ENCODE measurements at regions not wholly inside any gene's neighbourhood (a gene's known extent, or its start where the extent isn't known, plus 50 kb on each side); places are given as distances from the start of the nearest gene placed in this dataset.
"Not testable (repeated sequence)": the region's sequence is repeated elsewhere in the genome, so short reads cannot be mapped to it uniquely, and the experiment has no call there.

DNA sequence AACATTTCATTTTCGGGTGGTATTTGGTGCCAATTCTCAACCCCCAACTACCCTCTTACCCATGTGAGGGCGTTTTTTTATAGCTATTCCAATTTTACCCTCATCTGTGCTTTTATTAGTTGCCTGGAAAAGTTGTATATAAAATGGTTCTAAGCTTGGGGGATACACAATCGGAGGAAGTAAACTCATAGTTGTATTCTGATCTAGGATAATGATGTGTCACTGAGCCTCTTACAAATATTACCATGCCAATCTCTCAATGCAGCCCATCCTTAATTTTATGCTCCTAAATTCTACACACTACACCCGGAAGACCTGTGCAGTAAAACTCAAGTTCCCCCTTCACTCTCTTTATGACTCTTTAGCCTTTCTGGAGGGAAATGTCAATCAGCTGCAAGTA lies 1206.5 kb upstream of the FLRT2 start:
- H3K9ac ChIP-seq = no peak overlapping the region
- H4K20me1 ChIP-seq (ENCODE audit: insufficient read depth) = no peaks in the 10 kb centered on the region
- H2AFZ ChIP-seq (ENCODE audit: low read depth) = no peak overlapping the region
- no peak overlapping the region for H3K27ac ChIP-seq
- no peaks in the 10 kb centered on the region for H3K36me3 ChIP-seq (ENCODE audit: insufficient read depth)
- TF ChIP-seq, protein P1, sequence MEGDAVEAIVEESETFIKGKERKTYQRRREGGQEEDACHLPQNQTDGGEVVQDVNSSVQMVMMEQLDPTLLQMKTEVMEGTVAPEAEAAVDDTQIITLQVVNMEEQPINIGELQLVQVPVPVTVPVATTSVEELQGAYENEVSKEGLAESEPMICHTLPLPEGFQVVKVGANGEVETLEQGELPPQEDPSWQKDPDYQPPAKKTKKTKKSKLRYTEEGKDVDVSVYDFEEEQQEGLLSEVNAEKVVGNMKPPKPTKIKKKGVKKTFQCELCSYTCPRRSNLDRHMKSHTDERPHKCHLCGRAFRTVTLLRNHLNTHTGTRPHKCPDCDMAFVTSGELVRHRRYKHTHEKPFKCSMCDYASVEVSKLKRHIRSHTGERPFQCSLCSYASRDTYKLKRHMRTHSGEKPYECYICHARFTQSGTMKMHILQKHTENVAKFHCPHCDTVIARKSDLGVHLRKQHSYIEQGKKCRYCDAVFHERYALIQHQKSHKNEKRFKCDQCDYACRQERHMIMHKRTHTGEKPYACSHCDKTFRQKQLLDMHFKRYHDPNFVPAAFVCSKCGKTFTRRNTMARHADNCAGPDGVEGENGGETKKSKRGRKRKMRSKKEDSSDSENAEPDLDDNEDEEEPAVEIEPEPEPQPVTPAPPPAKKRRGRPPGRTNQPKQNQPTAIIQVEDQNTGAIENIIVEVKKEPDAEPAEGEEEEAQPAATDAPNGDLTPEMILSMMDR (conservative IDR thresholded peaks at IDR 0.05; ENCODE audit: low read depth, low read length) = no peak
- H3K27me3 ChIP-seq (ENCODE audit: insufficient read depth, low read depth) = no peaks in the 10 kb centered on the region
- no peak overlapping the region for H3K4me3 ChIP-seq (IDR thresholded peaks at IDR 0.05; ENCODE audit: insufficient read depth, low read depth, low read length)
- no peaks in the 10 kb centered on the region for H3K4me1 ChIP-seq (ENCODE audit: low read depth, poor library complexity, severe bottlenecking)
- no peak overlapping the region for H3K4me2 ChIP-seq
- no peaks in the 10 kb centered on the region for H3K79me2 ChIP-seq (ENCODE audit: insufficient read depth, low read depth)

DNA sequence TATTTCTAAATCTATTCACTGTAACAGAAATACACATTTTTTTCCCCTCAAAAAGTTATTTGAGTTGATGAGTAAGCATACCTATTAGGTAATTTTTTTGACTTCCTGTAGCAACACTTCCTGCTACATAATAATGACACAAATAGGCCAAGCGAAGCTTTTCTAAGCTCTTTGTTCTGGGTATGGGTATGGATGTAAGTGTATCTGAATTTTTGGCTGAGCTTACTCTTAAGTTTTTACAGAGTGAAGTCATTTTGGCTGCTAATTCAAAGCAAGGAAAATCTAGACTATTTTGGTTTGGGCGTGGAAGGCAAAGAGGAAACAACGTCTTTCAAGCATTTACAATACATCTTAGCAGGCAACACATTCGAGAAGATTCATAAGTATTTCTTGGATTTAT lies 1206.0 kb upstream of the FLRT2 start:
- Histone ChIP-seq H3K4me2 (no peak overlapping the region), H4K20me1 (ENCODE audit: insufficient read depth) (no peaks in the 10 kb centered on the region), H3K4me1 (ENCODE audit: low read depth, poor library complexity, severe bottlenecking) (no peaks in the 10 kb centered on the region), H3K79me2 (ENCODE audit: insufficient read depth, low read depth) (no peaks in the 10 kb centered on the region), H3K4me3 (IDR thresholded peaks at IDR 0.05; ENCODE audit: insufficient read depth, low read depth, low read length) (no peak overlapping the region), H3K27me3 (ENCODE audit: insufficient read depth, low read depth) (no peaks in the 10 kb centered on the region), H3K9ac (no peak overlapping the region), H3K27ac (no peak overlapping the region), H2AFZ (ENCODE audit: low read depth) (no peak overlapping the region), H3K36me3 (ENCODE audit: insufficient read depth) (no peaks in the 10 kb centered on the region)
- TF ChIP-seq, protein P1 (conservative IDR thresholded peaks at IDR 0.05; ENCODE audit: low read depth, low read length) = no peak

DNA sequence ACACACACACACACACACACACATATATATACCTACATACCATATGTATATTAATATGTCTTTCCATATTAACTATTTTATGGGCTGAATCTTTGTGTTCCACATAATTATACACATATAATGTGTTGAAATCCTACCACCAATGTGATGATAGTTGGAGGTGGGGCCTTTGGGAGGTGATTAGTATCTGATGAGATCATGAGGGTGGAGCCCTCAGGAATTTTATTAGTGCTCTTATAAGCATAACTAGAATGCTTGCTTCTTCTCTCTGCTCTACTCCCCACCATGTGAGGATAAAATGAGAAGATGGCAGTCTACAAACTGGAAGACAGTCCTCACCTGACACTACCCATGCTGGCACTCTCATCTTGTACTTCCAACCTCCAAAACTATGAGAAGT lies 1193.5 kb upstream of the FLRT2 start:
- H3K4me2 ChIP-seq = no peak overlapping the region
- no peak overlapping the region for H3K4me3 ChIP-seq (IDR thresholded peaks at IDR 0.05; ENCODE audit: insufficient read depth, low read depth, low read length)
- H4K20me1 ChIP-seq (ENCODE audit: insufficient read depth) = no peaks in the 10 kb centered on the region
- H3K4me1 ChIP-seq (ENCODE audit: low read depth, poor library complexity, severe bottlenecking) = no peaks in the 10 kb centered on the region
- H3K27ac ChIP-seq = no peak overlapping the region
- H3K9ac ChIP-seq = no peak overlapping the region
- TF ChIP-seq, protein P1 (conservative IDR thresholded peaks at IDR 0.05; ENCODE audit: low read depth, low read length) = no peak
- no peaks in the 10 kb centered on the region for H3K27me3 ChIP-seq (ENCODE audit: insufficient read depth, low read depth)
- no peaks in the 10 kb centered on the region for H3K36me3 ChIP-seq (ENCODE audit: insufficient read depth)
- H2AFZ ChIP-seq (ENCODE audit: low read depth) = no peak overlapping the region
- H3K79me2 ChIP-seq (ENCODE audit: insufficient read depth, low read depth) = no peaks in the 10 kb centered on the region

DNA sequence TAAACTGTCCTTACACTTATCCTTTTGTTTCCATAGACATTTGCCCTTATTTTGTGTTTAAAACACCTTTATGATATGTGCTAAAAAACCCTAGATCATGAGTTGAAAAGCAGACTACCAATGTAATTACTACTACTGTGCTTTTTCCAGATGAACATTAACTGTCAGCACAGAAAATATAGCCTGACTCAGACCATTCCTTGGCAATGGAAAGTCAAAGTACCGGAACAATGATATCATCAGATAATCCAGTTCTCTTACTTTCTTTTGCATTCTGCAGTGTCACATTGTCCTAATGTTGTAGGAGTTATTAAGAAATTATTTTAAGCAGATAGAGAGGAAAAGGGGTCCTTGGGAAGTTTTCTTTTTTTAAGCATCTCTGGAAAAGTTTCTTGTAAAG lies 1189.0 kb upstream of the FLRT2 start:
- Histone ChIP-seq H2AFZ (ENCODE audit: low read depth) (no peak overlapping the region), H3K9ac (no peak overlapping the region), H3K36me3 (ENCODE audit: insufficient read depth) (no peaks in the 10 kb centered on the region), H3K27ac (no peak overlapping the region), H3K27me3 (ENCODE audit: insufficient read depth, low read depth) (no peaks in the 10 kb centered on the region), H3K4me1 (ENCODE audit: low read depth, poor library complexity, severe bottlenecking) (no peaks in the 10 kb centered on the region), H4K20me1 (ENCODE audit: insufficient read depth) (no peaks in the 10 kb centered on the region), H3K79me2 (ENCODE audit: insufficient read depth, low read depth) (no peaks in the 10 kb centered on the region), H3K4me3 (IDR thresholded peaks at IDR 0.05; ENCODE audit: insufficient read depth, low read depth, low read length) (no peak overlapping the region), H3K4me2 (no peak overlapping the region)
- TF ChIP-seq, protein P1 (conservative IDR thresholded peaks at IDR 0.05; ENCODE audit: low read depth, low read length) = no peak

DNA sequence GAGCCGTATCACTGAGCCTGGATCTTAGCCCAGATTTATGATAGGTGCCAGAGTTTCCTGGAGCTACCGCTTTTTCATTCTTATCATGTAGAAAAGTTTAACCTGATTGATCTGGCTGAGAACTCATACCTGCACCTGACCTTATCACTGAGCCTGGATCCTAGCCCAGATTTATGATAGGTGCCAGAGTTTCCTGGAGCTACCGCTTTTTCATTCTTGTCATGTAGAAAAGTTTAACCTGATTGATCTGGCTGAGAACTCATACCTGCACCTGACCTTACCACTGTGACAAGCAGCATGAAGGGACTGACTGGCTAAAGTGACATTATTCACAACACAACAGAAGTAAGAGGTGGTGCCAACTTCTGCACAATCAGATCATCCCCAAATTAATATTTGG lies 1188.1 kb upstream of the FLRT2 start:
- not testable (repeated sequence) for H2AFZ ChIP-seq (ENCODE audit: low read depth); H3K79me2 ChIP-seq (ENCODE audit: insufficient read depth, low read depth); H3K36me3 ChIP-seq (ENCODE audit: insufficient read depth); H3K4me2 ChIP-seq; H3K9ac ChIP-seq; H3K27me3 ChIP-seq (ENCODE audit: insufficient read depth, low read depth); H3K4me1 ChIP-seq (ENCODE audit: low read depth, poor library complexity, severe bottlenecking); H4K20me1 ChIP-seq (ENCODE audit: insufficient read depth); H3K4me3 ChIP-seq (IDR thresholded peaks at IDR 0.05; ENCODE audit: insufficient read depth, low read depth, low read length); H3K27ac ChIP-seq
